IPS DF 19.7 (cell line): ENCODE measurements at regions not wholly inside any gene's neighbourhood (a gene's known extent, or its start where the extent isn't known, plus 50 kb on each side); places are given as distances from the start of the nearest gene placed in this dataset.
"Not testable (repeated sequence)": the region's sequence is repeated elsewhere in the genome, so short reads cannot be mapped to it uniquely, and the experiment has no call there.

ENCODE experiments used
- DNase-seq: peaks from one replicate; pipeline ENCODE4 v3.0.0-alpha.2; 2013; ENCODE audit warnings: low read depth, low spot score

DNA sequence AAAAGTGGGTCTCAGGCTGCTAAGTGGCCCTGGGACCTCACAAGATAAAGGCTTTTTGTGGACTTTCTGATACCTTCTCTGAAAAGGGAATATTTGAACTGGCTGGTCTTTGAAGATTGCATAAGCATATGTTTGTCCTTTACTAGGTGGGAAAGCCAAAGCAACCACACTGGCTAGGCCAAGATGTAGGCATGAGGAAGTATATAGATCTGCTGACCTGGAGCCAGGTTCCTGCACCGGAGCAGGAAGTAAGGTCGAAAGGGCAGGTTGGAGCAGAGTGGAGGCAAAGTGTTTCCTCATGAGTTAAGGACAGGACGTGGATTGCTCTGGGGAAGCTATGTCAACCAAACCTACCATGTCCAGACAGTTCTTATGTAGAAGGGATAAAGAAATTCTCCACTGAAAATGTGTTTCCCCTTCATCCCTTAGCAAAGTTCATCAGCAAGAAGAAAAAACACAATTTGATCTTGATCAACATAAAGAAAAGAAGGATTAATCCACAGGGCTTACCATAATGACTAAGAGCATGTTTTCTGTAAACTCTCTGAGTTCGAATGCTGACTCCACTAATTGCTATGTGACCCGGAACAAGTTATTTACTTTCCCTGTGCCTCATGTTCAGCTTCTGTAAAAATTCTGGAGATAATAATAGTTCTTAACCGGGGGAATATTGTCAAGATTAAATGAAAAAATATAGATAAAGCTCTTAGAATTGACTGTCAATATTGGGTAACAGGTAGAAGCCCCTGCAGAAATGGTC lies 156.1 kb upstream of the SRD5A2 start:
- DNase-seq: no peak

DNA sequence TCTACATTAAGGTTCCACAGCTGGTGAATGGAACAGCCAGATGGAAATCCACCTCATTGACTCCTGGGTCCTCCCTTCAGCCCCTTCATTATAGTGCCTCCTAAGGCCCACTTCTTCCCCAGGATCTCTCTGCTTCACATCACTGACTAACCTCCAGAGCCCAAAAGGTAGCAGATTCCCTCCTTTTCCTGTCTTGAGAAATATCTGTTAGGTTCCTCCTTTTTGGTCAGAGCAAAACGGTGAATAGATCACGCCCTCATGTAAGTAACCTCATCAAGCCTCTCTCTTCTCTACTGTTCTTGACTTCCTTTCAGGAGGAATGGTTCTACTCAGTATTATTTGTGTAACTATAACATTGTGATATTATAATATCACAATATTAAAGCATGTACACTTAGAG lies 155.0 kb upstream of the SRD5A2 start:
- DNase-seq: no peak

DNA sequence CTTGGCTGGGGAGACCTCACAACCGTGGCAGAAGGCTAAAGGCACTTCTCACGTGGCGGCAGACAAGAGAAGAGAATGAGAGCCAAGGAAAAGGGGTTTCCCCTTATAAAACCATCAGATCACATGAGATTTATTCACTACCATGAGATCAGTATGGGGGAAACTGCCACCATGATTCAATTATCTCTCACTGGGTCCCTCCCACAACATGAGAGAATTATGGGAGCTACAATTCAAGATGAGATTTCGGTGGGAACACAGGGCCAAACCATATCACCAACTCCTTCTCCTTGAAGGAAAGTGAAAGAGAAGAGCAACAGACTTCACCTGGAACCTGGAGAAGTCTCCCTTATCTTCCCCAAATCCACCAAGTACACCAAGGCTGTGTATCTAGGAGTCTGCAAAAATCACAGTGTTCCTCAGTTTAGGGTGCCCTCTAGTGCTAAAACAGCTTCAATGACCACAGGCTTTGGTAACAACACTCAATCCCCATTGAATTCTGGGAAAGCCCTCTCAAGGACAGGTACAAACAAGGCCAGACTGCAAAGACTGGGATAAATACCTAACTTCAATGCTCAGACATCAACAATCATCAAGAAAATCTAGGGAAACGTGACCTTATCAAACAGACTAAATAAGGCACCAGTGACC lies 148.8 kb upstream of the SRD5A2 start:
- peak; percentile 54 for DNase-seq

DNA sequence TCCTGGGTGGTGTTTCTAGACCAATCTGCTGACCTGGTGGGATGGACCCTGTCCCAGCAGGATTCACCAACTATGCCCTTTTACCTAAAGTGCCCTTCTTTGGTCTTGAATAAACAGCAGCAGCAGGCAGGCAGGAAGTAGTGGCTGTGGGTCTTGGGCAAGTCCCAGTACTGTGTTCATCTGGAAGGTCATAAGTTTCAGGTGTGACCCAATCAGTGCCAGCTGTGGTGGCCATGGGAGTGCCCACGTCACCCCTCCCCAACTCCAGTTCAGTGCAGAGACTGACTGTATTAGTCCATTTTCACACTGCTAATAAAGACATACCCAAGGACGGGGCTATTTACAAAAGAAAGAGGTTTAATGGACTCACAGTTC lies 148.3 kb upstream of the SRD5A2 start:
- no peak for DNase-seq

DNA sequence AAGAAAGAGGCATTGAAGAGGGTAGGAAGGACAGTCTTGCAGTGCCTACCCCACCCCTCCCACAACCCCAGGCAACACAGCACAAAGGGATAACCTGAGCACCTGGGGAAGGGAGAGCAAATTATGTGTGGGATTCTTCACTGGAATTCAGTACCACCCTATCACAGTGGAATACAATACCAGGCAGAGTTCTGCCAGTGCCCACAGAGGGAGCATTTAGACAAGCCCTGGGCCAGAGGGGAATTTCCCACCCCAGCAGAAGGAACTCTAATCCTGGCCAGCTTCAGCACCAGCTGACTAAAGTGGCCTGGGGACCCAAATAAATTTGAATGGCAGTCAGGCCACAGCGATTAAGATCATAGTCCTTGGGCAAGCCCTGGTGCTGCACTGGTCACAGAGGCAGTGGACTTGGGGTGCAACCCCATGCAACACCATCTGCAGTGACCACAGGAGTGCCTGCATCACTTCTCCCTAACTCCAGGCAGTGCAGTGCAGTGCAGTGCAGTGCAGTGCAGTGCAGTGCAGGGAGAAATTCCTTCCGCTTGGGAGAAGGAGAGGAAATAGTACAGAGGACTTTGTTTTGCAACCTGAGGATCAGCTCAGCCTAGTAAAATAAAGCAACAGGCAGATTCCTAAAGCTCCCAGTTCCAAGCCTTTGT lies 147.8 kb upstream of the SRD5A2 start:
- no peak for DNase-seq

DNA sequence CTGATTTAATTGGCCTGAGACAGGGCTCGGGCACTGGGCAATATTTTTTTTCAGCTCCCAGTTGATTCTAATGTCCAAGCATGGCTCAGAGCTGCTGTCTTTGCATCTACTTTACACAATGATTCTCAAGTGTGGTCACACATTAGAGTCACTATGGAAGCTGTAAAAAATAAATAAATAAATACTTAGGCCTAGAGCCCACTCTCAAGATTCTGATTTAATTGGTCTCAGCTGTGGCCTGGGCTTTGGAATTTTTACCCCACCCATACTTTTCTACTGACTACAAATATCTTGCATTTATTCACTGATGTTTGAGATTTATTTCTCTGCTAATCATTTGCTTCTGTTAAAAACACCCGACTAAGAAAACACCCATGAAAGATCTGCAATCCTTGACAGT lies 145.7 kb upstream of the SRD5A2 start:
- DNase-seq: no peak

DNA sequence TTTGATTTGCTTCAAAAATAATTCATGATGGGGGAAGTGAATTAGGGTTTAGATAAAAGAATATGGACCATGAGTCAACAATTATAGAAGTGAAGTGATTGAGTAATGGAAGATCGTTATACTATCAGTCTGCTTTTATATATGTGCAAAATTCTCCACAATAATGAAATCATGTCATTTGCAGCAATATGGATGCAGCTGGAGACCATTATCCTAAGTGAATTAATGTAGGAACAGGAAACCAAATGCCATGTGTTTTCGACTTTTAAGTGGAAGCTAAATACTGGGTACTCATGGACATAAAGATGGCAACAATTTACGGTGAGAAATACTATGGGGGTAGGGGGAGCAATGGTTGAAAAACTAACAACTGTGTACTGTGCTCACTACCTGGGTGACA lies 144.7 kb upstream of the SRD5A2 start:
- DNase-seq: no peak

DNA sequence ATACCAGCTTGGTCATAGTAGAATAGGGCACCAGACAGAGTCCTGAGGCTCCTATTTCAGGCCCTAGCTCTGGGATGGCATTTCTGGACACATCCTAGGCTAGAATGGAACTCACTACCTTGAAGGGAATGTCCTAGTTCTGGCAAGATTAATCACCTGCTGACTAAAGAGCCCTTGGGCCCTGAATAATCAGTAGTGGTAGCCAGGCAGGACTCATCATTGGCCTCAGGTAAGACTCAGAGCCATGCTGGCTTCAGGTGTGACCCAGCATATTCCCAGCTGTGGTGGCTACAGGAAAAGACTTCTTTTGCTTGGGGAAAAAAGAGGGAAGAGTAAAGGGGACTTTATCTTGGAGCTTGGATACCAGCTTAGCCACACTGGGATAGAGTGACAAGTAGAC lies 131.0 kb upstream of the SRD5A2 start:
- DNase-seq: no peak

DNA sequence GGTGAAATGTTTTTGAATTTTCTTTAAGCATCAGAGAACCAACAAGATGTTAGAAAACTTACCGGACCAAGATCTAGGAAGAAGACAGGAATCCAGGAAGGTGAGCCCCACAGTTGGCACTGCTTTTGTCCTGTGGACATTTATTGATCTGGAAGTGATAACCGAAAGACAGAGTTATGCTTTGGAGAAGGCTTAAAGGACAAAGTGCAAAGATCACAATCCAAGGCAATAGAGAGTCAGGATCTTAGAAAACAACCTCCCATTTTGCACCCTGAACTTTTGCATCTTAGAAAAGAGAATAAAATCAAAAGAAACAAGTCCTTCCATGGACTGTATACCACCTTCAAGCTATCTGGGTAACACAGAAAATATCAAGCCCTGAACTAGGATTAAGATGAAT lies 129.4 kb upstream of the SRD5A2 start:
- no peak for DNase-seq

DNA sequence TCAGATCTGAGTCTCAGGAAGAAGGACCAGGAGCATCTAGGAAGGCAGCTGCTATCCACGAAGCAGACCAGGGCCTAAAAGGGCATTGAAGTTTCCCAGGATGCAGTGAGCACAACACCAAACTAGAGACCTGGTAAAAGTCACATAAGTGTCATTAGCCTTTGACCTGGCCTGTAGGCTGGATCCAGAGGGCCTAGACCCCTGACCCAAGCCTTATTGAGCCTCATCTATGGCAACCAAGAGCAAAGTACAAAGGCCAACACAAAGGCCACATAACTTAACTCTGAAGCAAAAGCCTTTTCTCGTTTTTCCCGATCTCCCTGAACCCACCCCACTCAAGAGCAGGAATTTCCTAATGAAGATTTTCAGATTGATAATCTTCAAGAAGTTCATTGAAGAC lies 127.3 kb upstream of the SRD5A2 start:
- DNase-seq: no peak

DNA sequence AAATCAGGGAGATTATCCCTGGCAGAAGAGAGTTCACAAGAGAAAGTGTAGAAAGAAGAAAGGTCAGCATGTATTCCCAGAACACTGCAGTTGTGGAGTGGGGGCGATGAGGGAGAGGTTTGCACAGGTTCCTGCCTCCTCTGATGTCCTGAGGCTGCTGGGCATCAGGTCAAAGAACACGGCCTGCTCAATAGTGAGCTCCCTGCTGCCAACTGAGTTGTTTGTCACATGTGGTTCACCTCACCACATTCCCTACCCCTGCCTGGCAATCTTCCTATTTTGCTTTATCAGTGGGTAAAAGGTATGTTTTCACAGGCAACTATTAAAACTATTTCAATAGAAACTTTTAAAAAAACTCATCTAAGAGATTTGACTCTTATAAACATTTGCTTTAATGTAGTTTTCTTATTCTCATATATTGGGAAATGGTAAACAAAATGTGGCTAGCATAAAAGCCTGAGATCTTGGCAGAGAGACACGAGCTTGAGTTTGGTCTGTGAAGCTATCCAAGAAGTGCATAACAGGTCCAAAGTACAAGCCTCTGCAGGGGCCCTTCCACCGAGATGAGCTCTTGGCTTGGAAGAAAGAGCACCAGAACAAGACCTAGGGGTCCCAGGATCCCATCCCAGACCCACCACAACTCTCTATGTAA lies 123.9 kb upstream of the SRD5A2 start:
- DNase-seq: no peak

DNA sequence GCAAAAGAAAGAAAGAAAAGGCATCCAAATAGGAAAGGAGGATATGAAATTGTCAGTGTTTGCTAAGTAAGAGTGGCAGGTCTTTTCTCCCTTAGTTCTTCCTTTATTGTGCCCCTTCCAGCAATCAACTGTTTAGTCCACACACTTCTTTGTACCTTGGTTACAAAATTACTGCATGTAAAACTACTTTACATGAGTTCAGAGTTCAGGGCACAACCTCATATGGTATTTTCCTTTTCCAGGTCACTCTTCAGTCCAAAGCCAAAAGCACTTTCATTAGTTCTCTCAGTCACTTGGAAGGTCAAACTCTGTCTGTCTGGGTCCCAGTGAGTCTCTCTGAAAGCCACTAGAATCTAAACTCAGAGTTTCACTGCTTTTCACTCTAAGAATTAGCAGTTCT lies 122.5 kb upstream of the SRD5A2 start:
- DNase-seq: no peak

DNA sequence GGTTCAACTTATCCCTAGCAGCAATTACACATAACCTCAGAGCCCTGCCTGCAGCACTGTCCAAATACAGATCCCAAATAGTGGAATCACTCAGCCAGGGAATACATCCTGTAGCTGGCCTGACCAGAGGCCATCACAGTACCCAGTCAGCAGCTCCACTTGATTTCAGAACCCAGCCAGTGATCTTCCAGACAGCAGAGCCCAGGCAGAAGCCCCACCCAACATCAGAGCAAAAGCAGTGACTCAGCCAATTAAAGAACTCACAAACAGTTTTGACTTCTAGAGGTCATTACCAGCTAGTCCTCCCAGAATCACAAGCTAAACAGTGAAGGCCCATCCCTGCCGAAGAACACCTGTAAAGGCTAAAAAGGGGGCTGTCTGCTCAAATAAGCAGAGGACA lies 118.0 kb upstream of the SRD5A2 start:
- DNase-seq: no peak

DNA sequence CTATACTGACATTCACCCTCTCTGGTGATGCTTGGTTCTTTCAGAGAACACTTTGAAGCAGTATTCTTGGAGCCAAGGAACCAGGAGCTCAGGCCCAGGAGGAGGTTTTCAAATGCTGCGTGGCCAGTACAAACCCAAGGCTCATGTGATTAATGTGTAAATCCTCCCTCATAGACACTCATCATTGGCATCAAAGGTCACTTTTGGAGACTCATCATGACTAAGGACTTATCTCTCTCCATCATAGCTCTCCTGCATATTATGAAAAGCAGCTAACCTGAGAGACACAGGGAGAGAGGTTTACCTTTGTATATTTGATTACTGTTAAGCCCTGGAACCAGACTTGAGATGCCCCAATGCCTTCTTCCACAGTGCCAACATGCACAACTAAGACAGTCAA lies 115.3 kb upstream of the SRD5A2 start:
- DNase-seq: no peak

DNA sequence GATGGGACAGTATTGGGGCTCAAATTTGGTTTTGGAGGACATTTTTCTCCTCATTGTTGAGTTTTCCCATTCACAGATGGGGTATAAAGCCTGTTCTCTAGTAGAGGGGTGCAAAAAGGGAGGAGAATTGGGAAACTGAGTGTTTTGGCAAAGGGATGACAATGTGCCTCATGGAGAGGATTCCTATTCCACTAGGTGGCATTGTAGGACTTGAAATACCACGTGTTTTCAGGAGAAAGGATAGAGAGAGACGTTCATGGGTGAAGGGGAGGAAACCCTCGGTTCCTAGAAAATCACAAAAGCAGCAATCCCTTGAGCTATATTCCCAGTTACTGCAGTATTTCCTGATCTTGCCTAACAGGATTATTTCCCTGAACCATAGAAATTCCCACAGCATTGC lies 113.7 kb upstream of the SRD5A2 start:
- DNase-seq: no peak

DNA sequence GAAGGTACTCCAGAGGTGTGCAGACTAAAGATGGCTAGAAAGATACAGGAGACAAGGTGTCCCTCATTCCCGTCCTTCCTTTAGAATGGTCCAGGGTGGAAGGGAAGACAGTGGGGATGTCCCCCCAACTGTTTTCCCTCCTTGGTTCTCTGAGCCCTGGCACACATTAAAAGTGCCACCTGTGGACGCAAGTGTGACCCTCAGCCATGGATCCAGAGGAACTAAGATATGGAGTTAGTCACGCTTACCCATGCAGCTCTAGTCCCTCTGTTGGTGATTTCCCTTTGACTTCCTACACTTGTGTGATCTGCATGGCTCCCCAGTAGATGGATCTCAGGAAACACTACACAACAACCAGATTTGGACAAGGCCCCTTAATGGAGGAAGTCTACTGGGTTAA lies 113.1 kb upstream of the SRD5A2 start:
- DNase-seq: no peak

DNA sequence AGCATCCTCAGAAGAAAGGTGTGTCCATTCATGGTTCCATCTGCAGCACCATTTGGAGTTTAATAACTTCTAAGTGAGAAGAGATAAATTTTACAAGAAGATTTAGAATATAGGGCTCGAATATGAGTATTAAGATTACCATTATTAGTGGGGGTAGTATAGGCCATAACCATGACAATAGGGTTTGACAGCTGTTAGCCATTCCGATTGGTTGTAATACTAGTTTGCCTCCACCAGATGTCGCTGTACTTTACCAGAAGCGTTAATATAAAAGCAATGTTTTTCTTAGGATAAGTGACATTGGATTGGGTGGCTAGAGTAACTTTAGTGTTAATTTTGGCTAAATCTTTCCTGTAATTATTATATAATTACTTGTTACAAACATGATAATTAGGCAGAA lies 107.5 kb upstream of the SRD5A2 start:
- DNase-seq: no peak

DNA sequence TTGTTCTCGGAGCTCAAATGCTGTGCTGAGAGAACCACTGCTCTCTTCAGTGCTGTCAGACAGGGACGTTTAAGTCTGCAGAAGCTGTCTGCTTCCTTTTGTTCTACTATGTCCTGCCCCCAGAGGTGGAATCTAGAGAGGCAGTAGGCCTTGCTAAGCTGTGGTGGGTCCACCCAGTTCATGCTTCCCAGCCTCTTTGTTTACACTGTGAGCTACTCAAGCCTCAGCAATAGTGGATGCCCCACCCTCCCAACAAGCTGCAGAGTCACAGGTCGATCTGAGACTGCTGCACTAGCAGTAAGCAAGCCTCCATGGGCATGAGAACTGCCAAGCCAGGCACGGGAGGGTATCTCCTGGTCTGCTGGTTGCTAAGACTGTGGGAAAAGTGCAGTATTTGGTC lies 102.8 kb upstream of the SRD5A2 start:
- not testable (repeated sequence) for DNase-seq

DNA sequence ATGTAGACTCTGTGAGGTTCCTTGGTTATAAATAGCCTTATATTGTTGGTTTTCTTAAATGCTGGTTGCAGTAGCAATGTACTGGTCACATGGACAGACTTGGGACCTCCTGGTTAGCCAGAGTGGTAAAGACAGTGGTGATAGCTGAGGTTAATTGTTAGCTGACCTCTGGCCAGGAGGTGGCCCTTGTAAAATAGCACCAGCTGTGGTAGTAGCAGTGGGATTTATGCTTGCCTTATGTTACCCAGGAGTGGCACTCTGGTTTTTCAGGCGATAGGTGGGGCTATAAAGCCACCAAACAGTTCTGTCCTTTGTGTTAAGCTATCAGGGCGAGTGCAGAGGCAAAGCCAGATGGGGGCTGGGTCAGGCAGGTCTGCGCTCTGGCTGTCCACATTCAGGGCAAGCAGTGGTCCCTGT lies 94.8 kb upstream of the SRD5A2 start:
- DNase-seq: no peak

DNA sequence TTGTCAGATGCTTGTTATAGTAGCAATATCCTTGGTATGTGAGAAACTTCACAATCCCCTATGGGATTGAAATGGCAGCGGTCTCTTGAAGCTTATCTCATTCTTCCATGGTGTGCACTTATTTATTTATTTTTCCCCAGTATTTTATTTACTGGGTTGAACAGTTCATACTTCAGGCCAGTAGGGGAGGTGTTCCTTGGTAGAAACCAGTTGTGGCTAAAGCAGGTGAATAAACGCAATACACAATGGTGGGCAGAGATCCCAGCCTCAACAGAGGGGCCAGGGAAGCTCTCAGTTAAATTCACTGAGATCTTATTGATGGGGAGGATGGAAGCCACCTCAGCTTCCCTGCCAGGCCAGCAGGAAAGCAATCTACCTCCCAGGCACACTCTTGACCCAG lies 93.7 kb upstream of the SRD5A2 start:
- DNase-seq: no peak

DNA sequence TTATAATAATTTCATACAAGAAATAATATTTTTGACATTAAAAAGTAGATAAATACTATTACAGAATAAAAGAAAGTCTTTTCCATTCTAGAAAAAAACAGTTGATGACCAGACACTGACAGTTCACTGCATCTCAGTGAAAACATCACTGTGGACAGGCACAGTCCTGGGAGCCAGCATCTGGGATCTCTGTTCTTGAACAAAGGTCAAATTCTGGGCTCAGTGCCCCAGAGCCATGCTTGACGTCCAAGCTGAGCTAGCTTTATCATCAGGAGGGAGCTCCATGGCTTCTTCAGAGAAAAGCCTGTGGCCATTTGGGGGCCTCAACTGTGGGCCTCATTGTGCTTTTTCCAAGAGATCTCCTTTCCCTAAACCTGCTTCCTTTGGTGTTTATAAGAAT lies 86.1 kb upstream of the SRD5A2 start:
- DNase-seq: no peak

DNA sequence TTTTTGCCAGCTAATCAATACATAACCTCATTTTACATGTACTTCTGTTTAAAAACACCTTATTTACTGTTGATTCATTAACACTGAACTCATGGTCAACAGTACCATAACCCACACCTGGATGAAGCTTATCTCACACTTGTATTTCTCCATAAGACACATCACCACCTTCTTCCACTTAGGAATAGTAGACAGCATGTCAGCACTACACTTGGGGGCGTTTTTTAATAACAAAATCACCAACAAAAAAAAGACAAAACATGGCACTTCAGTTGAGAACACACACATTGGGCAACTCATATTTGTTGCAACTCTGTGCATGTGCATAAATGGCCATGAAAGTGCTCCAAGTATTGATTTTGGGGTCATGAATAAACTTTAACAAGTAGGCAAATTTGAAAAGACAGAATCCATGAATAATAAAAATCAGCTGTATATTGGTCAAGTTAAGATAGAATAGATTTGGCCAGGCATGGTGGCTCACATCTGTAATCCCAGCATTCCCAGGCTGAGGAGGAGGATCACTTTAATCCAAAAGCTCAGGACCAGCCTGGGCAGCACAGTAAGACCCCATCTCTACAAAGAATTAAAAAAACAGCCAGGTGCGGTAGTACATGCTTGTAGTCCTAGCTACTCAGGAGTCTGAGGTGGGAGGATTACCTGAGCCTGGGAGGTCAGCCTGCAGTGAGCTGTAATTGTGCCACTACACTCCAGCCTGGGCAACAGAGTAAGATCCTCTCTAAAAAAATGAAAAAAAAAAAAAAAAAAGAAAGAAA lies 84.4 kb upstream of the SRD5A2 start:
- no peak for DNase-seq
